MV-4-11 (cell line): ENCODE measurements at regions not wholly inside any gene's neighbourhood (a gene's known extent, or its start where the extent isn't known, plus 50 kb on each side); places are given as distances from the start of the nearest gene placed in this dataset.
"Not testable (repeated sequence)": the region's sequence is repeated elsewhere in the genome, so short reads cannot be mapped to it uniquely, and the experiment has no call there.

Experiments used
- DNase-seq: peaks from one replicate; lab custom pipeline; 2025; lab: John Stamatoyannopoulos, UW

- not testable (repeated sequence) for DNase-seq
Measured at GRCh38 chr19:20292520-20292919, 125.5 kb downstream of the ZNF486 start.

- no peak for DNase-seq
Measured at GRCh38 chr19:20289186-20289585, 122.2 kb downstream of the ZNF486 start.

GRCh38 chr19:20287070-20287469 is 120.1 kb downstream of the ZNF486 start:
- no peak for DNase-seq

- DNase-seq = not testable (repeated sequence)
Measured at GRCh38 chr19:20285876-20286275, 118.9 kb downstream of the ZNF486 start.

- no peak for DNase-seq
Measured at GRCh38 chr19:20279516-20279915, 112.5 kb downstream of the ZNF486 start.

- no peak for DNase-seq
Measured at GRCh38 chr19:20278342-20278741, 111.3 kb downstream of the ZNF486 start.

GRCh38 chr19:20276732-20277082 is 109.7 kb downstream of the ZNF486 start:
- DNase-seq = not testable (repeated sequence)

- DNase-seq = no peak
Measured at GRCh38 chr19:20276011-20276731, 109.2 kb downstream of the ZNF486 start.

GRCh38 chr19:20273951-20274570 is 107.0 kb downstream of the ZNF486 start:
- no peak for DNase-seq

- DNase-seq = no peak
Measured at GRCh38 chr19:20273376-20273775, 106.4 kb downstream of the ZNF486 start.

- not testable (repeated sequence) for DNase-seq
Measured at GRCh38 chr19:20272627-20273010, 105.6 kb downstream of the ZNF486 start.

GRCh38 chr19:20271927-20272626 is 105.1 kb downstream of the ZNF486 start:
- peak; percentile 39 for DNase-seq

- DNase-seq = no peak
Measured at GRCh38 chr19:20271215-20271926, 104.4 kb downstream of the ZNF486 start.

- DNase-seq = no peak
Measured at GRCh38 chr19:20269461-20269860, 102.4 kb downstream of the ZNF486 start.

- not testable (repeated sequence) for DNase-seq
Measured at GRCh38 chr19:20261513-20261912, 94.5 kb downstream of the ZNF486 start.

- DNase-seq = not testable (repeated sequence)
Measured at GRCh38 chr19:20260738-20261137, 93.7 kb downstream of the ZNF486 start.

- no peak for DNase-seq
Measured at GRCh38 chr19:20259615-20260014, 92.6 kb downstream of the ZNF486 start.

- DNase-seq = no peak
Measured at GRCh38 chr19:20256606-20257005, 89.6 kb downstream of the ZNF486 start.

- no peak for DNase-seq
Measured at GRCh38 chr19:20254121-20254520, 87.1 kb downstream of the ZNF486 start.

GRCh38 chr19:20252613-20253012 is 85.6 kb downstream of the ZNF486 start:
- DNase-seq = no peak

- DNase-seq = no peak
Measured at GRCh38 chr19:20250627-20251026, 83.6 kb downstream of the ZNF486 start.

- DNase-seq = no peak
Measured at GRCh38 chr19:20250121-20250520, 83.1 kb downstream of the ZNF486 start.
